GM12872 (cell line): ENCODE measurements at regions not wholly inside any gene's neighbourhood (a gene's known extent, or its start where the extent isn't known, plus 50 kb on each side); places are given as distances from the start of the nearest gene placed in this dataset.

Source experiments
- CTCF ChIP-seq: IDR thresholded peaks from 3 replicates; pipeline ENCODE4 v1.5.1; 2011; ENCODE audit warnings: low read depth, mild to moderate bottlenecking, low read length, moderate library complexity; ENCODE audit not compliant: insufficient read depth

DNA sequence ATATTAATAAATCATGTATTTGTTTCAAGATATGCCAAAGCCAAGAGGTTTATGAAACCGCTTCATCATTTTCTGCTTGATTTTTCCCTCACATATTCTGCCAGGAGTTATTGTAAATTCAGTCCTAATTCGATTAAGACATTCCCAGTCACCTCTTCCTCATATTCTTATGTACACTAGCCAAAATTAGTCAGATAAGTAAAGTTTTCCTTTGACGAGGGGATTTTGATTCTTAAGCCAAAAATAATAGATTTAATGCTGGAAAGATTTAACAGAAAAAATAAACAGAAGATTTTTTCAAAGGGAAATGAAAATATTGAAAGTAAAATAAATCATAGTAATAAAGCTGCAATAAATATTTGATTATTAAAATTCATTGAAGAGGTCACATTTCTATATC is 51.0 kb upstream of the VEGFC start:
- no peak for TF ChIP-seq CTCF

GRCh38 chr4:176844448-176844847 is 51.7 kb upstream of the VEGFC start:
- TF ChIP-seq CTCF: no peak

- TF ChIP-seq CTCF: no peak
These were observed 52.9 kb upstream of the VEGFC start for GRCh38 chr4:176845636-176846035.

GRCh38 chr4:176849076-176849475 is 56.4 kb upstream of the VEGFC start:
- TF ChIP-seq CTCF: no peak

DNA sequence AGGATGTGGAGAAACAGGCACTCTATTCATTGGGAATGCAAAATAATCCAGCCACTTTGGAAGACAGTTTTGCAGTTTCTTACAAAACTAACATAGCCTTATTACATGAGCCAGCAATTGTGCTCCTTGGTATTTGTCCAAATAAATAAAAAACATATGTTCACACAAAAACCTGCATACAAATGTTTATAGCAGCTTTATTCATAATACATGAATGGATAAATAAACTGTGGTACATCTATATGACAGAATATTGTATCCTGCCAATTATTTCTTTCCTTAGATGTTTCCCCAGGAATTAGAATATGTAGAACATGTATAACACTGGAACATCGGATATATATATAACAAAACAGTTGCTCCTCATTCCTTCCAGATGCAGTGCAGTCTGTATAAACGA is 57.7 kb upstream of the VEGFC start:
- TF ChIP-seq CTCF: no peak

GRCh38 chr4:176856421-176856820 is 63.7 kb upstream of the VEGFC start:
- TF ChIP-seq CTCF: no peak

GRCh38 chr4:176858839-176859238 is 66.1 kb upstream of the VEGFC start:
- TF ChIP-seq CTCF: no peak

GRCh38 chr4:176864238-176864637 is 71.5 kb upstream of the VEGFC start:
- no peak for TF ChIP-seq CTCF
